ENCODE measurements at regions not wholly inside any gene's neighbourhood (a gene's known extent, or its start where the extent isn't known, plus 50 kb on each side); places are given as distances from the start of the nearest gene placed in this dataset.

DNA sequence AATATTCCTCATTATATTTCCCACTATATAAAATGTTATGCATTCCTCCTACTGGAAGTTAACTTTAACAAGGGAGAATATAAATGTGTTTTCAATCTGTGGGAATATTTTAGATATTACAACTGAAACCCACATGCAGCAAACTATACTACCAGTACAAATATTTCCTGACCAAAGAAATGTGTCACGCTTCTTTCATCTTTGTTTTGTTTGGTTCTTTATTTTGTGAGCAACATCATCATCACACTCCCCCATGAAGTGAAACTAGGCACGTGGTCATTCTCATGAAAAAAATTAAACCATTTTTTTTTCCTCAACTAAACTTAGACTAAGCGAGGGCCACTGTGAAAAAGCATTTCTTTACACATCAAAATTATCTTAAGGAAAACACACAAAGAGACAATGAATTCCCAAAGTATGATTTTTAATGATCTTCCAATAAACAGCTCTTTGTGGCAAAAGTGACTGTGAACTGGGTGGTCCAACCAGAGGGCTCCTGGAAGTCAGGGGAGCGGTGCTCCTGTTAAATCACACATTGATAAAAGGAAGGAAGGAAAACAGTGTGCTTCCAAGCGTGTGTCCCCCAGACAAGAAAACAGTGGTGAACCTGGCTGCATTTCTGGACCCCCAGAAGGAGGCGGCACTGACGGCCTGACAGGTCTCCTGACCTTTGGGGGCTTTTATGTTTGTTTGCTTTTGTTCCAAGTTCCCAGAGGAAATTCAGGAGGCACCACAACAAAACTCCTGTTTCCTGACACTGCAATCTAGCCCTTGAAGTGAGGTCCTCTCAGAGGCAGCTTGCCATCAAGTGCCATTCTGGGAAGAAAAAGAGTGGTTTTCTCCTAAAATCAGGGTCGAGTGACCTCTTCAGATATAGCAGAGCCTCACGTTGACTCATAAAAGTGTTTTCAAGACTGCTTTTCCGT is 166.8 kb upstream of the FOXQ1 start:
- DNase-seq = no peak

DNA sequence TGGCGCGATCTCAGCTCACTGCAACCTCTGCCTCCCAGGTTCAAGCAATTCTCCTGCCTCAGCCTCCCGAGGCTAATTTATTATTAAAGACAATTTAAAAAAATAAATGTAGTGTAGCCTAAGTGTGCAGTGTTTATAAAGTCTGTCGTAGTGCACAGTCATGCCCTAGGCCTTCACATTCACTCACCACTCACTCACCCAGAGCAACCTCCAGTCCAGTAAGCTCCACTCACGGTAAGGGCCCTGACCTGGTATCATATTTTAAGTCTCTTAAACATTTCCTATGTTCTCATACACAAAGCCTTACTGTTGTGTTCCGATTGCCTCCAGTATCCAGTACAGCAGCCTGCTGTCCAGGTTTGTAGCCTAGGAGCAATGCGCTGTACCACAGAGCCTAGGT is 168.2 kb upstream of the FOXQ1 start:
- no peak for DNase-seq

DNA sequence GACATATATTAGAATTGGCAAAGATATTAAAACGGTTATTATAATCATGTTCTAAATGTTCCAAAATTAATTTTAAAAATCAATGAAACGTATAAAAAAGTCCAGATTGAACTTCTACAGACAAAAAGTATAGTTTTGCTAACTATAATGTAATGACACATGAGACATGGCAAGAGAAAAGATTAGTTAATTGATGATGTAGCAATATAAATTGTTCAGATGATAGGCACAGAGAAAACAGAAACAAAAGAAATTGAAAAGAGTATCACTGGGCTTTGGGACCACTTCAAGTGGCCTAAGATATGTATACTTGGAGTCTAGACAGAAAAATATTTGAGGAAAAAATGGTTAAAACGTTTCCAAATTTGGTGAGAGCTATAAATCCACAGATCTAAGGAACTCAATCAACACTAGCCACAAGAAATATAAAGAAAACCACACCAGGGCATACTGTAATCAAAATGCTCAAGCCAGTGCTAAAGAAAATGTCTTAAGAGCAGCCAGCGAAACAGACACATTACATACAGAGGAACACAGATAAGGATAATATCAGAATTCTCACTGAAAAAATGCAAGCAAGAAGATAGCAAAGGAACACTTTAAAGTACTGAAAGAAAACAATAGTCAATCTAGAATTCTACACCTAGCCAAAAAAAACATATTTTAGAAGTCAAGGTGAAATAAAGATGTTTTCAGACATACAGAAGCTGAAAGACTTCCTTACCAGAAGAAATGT is 172.6 kb upstream of the FOXQ1 start:
- no peak for DNase-seq

DNA sequence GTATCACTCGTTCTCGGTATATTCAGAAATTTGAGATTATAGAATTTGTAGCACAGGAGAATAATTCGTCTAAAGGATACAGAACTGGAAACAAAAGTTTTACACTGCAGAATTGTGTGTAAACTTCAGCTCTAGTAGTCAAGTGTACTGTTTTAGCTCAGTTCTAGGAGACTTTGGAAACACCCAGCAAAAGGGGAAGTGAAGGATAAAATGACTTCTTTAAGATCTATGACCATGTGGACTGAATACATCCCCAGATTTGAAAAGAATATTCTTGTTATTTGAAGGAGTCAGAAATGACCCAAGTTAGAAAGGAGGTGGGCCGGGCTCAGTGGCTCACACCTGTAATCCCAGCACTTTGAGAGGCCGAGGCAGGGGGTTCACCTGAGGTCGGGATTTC is 174.0 kb upstream of the FOXQ1 start:
- no peak for DNase-seq

DNA sequence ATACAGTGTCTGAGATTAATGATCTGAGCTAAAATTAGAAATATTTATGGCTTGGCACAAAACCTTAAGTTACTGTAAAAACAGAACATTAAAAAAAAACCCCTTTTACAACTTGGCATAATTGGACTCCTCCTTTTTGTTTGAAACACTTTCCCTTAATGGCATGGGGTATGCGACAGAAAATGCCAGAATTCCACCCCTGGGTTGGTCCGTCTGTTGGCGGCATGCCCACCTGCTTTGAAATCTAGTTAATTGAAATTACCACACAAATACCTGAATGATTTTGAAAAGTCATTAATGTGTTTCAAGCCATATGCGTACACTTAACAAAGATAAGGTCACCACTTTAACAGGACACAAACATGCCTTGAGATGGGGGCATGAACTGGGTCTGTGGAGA is 175.1 kb upstream of the FOXQ1 start:
- DNase-seq = no peak

DNA sequence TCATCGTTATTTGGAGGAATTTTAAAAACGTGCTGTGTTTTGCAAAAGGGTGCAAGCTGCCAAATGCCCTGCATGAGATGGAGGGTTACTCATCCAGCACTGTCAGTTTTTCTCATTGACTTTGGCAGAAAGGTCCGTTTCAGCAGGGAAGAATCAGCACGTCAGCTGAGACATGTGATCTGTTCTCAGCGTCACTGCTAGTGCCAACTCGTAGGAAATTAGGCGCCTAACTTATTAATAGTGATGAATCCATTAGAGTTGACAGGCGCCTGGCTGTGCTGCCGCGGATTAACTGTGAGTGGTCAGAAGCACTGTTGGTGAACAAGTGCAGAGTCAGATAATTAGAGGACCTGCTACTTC is 175.5 kb upstream of the FOXQ1 start:
- DNase-seq = no peak

DNA sequence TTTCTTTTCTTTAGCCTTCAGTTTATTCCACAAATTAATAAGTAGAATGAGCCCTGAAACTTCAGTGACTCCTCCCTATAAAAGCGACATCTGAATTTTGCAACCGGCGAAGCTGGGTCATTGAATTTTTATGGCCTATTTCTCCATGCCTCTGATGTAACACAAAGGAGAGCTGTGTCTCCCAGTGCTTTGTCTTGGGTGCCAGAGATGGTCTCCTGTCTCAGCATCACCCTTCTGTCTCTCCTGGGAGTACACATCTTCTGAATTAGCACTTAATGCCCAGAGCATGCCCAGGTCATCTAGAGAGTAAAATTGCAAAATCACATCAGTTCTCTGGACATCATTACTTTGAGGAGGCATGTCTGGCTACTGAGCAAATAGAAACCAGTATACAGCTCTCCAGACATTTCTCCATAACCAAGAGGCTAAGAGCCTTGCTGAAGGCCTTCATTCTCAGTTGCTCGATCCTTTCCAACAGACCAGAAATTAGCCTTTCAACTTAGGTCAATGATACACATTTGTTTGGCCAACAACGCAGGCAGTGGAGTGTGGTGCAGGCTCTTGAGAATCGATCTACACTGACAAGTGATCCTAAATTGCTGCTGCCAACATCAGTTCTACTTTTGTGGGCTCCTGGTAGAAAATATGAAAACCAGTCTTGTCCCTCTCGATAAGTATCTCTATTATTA is 176.0 kb upstream of the FOXQ1 start:
- no peak for DNase-seq

DNA sequence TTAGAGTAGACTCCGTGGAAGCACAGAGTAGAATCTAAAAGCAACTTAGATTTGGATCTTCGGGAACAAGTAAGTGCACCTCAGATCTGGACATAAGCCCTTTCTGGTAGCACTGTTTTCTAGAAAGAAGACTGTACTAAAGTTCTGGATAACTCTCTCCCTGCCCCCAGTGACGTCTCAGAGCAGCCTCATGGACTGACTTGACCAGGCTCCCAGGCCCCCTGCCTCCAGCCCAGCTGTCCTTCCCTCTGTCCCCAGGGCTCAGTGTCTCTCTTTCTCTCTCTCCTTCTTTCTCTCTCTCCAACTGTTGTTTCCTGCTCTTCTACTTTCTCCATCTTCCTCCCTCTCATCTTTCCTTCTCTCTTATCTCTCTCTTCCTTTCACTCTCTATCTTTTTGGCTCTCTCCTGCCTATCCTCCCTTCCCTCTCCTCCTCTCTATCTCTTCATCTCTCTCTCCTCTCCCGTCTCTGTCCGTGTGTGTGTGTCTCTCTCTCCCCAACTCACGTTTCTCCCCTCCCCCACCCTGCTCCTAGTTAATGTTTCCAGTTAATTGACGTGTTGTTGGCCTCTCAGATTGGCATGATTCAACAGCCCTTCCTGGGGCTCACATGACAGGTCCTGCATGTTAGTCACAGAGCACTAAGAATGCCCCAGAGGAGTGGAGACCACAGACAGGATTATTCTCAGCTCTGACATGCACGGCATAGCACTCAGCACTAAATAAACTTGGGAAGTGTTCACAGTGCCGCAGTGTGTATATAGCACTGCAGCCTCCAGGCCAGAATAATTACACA is 180.4 kb upstream of the FOXQ1 start:
- no peak for DNase-seq

DNA sequence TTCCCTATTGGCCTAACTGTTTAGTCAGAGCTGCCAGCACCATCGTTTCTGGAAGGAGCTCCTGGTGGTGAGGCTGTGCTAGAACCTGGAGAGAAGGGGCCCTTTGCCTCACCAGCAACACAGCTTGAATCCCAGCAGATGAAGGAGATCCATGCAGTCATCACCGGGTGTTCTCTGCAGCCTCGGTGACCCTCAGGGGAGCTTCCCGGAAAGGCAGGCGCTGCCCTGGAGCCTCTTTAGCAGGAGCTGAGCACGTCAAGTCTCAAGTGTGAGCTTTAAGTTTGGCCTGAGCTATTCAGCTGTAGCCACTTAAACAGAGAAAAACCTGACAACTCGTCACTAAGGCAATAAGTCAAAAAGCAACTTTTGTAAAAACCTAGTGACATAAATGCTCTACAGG is 181.2 kb upstream of the FOXQ1 start:
- DNase-seq = no peak

DNA sequence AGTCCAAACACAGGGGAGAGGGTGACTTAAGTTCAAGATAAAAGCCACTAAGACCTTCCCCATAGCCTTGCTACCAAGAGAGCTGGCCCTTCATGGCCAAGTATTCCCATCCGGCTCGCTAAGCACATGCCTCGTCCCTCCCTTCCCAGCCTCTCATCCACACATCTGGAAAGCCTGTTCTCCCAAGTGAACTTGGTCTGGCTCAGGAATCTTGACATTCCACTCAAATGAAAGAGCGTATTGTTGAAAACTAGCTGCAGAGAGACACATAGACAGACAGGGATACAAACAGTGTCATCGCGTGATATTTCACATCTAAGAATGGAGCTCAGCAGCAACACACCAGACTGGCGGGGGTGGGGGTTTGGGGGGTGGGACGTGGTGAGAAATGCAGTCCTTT is 182.8 kb upstream of the FOXQ1 start:
- DNase-seq = no peak

DNA sequence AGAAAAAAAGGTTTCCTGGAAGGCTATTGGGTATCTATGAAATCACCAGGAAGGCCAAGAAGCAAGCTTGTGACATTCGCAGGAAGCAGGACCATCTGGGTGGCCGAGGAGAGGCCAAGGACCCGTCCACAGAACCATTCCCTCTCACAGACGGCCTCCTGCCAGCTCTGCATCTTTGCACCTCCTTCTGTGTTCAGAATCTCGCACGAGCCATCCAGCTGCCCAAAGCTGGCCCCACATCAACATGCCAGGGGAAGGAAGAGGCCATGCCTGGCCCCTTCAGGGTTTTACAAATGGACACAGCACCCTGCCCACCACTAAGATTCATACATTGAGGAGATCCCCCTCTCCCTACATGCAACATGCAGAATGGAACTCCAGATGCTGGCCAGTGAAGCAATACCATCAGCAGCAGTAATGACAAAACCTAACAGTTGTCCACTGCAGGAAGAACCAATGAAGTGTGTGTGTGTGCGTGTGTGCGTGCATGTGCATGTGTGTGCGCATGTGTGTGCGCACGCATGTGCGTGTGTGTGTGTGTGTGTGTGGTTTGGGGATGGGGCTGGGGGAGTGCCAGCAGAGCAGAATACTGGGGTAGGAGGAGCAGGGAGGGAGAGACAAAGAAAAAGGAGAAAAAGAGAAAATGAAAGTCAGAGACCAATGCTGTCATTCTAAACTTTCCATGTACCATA is 184.2 kb upstream of the FOXQ1 start:
- DNase-seq = no peak

DNA sequence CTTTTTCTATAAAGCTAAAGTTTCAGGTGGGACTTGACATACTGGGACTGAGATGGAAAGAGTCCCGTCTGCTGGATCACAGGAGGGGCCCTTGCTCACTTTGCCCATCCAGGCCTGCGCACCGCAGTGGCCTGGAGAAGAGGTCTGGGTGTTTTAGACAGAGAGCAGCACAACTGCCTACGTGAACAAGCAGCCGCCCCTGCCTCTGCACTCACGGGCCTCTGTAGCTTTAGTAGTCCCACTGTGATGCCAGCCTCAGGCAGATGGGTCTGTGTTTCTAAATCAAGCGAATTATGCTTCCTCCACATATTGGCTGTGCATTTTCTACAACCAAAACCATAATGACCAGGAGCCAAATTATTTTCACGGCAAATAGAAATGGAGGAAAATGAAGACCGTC is 184.8 kb upstream of the FOXQ1 start:
- no peak for DNase-seq

DNA sequence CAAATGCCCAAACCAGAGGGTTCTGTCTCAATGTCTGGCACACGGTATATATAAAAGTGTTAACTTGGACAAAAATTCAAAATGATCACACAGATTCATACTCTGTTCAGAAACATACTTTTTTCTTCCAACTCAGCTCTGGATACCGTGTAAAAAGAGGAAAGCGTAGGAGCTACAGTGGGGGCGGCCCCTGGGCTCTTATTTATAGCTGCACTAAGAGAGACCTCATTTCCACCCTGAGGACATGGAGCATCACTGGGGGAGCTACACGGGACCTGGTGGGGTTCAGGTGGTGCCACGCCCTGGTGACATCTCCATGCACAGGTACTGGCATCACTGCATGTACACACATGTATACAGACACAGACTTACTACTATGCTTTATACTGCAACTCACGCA is 185.9 kb upstream of the FOXQ1 start:
- DNase-seq = no peak

DNA sequence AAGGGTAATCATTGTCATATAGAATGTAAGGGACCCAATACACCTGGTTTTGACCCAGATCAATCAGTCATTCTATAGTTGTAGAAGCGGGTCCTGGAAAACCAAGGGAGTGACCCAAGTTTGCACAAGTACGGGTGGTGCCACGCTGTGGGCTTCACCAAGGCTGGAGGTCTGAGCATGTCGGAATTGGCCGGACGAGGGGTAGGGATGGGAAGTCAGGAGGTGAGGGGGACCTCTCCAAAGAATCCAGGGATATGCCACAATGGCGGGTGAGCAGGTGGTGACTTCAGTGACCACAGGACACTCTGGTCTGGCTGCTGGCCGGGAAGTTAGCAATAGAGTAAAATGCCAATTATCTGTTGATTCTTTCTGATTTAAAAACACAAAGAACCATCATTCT is 186.6 kb upstream of the FOXQ1 start:
- no peak for DNase-seq

DNA sequence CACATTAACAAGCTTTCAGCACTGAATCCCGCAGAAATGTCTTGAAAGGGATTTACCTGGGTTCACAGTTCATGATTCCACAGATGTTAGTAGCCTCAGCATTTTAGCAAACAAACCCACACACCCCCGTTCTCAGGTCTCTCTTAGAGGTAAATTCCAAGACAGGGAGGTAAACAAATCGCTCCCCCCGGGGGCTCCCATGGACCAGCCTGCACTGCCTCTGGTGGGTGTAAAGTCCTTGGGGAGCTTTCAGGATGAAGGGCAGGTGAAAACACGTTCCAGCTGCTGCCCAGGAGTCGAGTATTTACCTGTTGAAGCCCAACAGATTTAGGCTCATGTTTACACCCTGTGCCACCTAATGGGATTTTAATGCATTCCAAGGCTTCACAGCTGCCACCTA is 187.0 kb upstream of the FOXQ1 start:
- DNase-seq = no peak

DNA sequence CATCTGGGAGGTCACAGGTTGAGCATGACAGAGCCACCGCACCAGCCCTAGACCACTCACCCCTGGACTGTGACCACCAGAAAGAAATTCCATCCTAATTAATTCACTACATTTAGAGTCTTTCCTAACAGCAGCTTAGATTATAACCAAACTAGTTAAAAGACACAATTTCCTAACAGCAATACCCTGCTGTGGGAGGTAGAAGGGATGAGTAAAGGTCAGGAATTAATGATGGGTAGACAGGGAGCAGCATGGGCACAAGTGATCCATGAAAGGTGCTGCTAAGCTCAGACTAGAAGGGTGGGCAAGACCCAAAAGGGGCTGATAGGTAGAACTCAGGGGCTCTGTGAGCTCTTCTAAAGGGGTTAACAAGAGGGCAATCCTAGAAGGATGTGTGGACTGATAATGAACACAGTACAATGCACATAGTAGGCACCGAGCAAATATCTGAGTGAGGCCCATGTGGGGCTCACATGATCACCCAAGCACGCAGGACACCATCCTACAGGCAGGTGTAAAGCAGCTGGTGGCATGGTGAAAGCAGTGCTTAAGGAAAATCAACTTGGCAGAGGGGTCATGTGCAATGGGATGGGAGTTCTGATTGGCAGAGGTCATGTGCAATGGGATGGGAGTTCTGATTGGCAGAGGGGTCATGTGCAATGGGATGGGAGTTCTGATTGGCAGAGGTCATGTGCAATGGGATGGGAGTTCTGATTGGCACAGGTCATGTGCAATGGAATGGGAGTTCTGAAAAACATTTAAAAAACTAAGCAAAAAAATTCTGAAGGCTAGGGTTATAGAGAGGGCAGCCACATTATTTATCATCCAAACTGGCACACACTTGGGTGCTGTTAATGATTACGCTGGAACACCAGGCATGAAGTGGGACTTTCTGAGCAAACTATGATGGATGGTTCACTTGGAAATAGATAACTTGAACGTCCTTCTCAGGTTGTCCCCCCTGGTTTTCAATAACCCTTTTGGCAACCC is 188.2 kb upstream of the FOXQ1 start:
- DNase-seq = no peak

DNA sequence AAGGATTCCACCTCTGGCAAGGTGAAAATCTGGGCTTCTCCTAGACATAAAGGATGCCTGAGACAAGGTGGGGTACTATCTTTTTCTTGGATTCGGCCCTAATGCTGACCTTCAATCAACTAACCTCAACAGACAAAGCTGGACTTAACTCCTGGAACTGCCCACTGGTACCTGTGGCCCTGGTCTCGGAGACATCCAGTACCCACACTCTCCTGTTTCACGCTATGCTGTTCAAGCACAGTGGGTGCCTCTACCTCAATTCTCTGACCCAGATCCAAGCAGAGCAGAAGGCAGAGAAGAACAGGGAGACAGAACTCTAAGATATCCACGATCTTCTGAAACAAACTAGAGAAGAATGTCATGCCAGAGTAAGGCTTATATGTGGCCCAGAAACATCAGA is 189.8 kb upstream of the FOXQ1 start:
- no peak for DNase-seq

DNA sequence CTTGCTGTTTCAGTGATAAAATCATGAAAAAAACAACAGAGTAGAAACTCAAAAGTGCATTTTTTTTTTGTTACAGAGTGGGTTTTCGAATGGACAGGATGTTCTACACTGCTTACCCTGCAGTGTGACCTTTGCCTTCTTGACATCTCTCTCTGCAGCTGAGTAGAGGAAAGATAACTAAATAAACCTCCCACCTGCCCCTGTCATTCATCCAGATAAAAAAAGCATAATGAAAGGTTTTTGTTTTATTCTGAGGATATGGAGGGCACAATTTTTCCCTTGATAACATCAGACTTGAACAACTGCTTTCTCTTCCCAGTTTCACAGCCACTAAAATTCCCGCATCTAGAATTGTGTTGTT is 193.6 kb upstream of the FOXQ1 start:
- DNase-seq = no peak

DNA sequence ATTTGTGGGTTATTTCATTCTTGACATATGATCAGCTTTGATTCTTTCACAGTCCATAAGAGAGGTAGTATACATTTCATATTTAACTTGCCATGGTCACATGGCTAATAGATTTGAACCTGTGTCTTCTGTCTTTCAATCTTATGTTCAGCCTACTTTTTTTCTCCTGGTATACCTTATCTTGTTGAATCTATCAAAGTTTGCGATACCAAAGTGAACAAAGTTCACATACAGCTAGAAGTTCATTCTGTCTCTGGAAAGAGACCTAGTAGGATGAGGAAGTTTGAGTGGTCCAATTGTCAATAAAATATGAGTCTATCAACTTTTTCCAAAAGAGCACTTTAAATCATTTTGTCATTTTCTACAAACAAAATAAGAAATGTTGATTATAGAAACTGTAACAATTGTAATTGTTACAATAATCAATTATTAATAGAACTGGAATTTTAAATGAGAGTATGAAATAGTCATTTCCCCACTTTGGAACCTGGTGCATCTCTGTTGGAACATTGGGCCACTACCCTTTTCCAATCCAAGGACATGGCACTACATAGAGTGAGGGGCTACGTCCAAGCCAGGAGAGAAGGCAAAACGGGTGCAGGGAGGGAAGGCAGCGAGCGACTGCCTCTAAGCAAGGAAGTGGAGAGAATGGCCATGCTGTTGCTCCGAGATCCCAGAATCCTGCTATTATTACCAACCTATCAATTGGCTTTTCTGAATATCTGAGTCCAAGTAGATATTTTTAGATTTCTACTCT is 194.2 kb upstream of the FOXQ1 start:
- DNase-seq = no peak

DNA sequence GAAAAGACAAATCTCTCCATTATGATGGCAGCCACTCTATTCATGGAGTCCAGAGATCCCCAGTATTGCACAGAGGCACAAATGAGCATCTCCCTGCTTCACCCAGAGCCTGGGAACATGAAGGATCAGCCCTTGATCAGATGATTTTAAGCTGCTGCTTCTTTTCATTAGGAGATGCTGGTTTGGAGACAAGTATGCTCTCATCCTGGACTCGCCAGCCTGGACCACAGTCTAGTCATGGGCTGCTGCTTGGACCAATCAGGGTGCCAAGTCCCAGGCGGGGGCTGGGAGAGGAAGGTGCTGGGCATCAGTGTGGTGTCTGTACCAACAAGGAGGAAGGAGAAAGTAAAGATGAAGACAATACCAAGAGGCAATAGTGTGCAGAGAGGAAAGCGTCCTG is 195.7 kb upstream of the FOXQ1 start:
- no peak for DNase-seq
